ENCODE measurements at regions not wholly inside any gene's neighbourhood (a gene's known extent, or its start where the extent isn't known, plus 50 kb on each side); places are given as distances from the start of the nearest gene placed in this dataset.

GRCh38 chr12:39186744-39187143 lies 256.2 kb downstream of the KIF21A start:
- TF ChIP-seq POLR2A (IDR thresholded peaks at IDR 0.05) (no peak), CTCF (IDR thresholded peaks at IDR 0.05) (no peak)
